ENCODE measurements at regions not wholly inside any gene's neighbourhood (a gene's known extent, or its start where the extent isn't known, plus 50 kb on each side); places are given as distances from the start of the nearest gene placed in this dataset.
"Not testable (repeated sequence)": the region's sequence is repeated elsewhere in the genome, so short reads cannot be mapped to it uniquely, and the experiment has no call there.

- DNase-seq; intact Hi-C loops (cut with DNase I); H3K9me3 ChIP-seq; H3K27ac ChIP-seq; H3K4me1 ChIP-seq; H3K4me3 ChIP-seq (replicated peaks in 1 of 3); H3K36me3 ChIP-seq; H3K27me3 ChIP-seq: not testable (repeated sequence)
- 94% methylated on average over 6 of the region's 6 CpGs for WGBS, 2 donors
Observed at GRCh38 chr9:78172610-78173009, 63.3 kb upstream of the CEP78 start.

GRCh38 chr9:78171651-78172050 lies 64.2 kb upstream of the CEP78 start:
- TF ChIP-seq CTCF (IDR thresholded peaks at IDR 0.05), result no peak
- no peak for TF ChIP-seq POLR2A (IDR thresholded peaks at IDR 0.05)
- Histone ChIP-seq H3K27me3 (no peaks in the 10 kb centered on the region), H3K9me3 (no peaks in the 10 kb centered on the region), H3K36me3 (no peaks in the 10 kb centered on the region), H3K4me3 (replicated peaks in 1 of 3) (no peak overlapping the region), H3K27ac (no peak overlapping the region), H3K4me1 (peaks cover 0 to 12% of the 10 kb centered on the region in 2 donors)
- intact Hi-C loops (cut with DNase I), result no loop called here
- DNase-seq, result no peak
- whole genome bisulfite sequencing, 2 donors, result 96 to 98% methylated on average over 1 of the region's 1 CpG

GRCh38 chr9:78169125-78169524 lies 66.8 kb upstream of the CEP78 start:
- DNase-seq, result no peak
- TF ChIP-seq POLR2A (IDR thresholded peaks at IDR 0.05), result no peak
- TF ChIP-seq CTCF (IDR thresholded peaks at IDR 0.05), result no peak

GRCh38 chr9:78167356-78167755 lies 68.5 kb upstream of the CEP78 start:
- WGBS, 2 donors, result 6 to 20% methylated on average over 2 of the region's 2 CpGs
- Histone ChIP-seq H3K36me3 (no peaks in the 10 kb centered on the region), H3K27me3 (no peaks in the 10 kb centered on the region), H3K4me1 (peaks cover 0 to 12% of the 10 kb centered on the region in 2 donors), H3K4me3 (replicated peaks in 1 of 3) (no peak overlapping the region), H3K27ac (peak overlapping the region in 1 of 3 donors; percentile 59), H3K9me3 (no peaks in the 10 kb centered on the region)
- intact Hi-C loops (cut with DNase I), result no loop called here
- DNase-seq, result peak; percentile 50 to 72
- no peak for TF ChIP-seq POLR2A (IDR thresholded peaks at IDR 0.05)
- no peak for TF ChIP-seq CTCF (IDR thresholded peaks at IDR 0.05)

More at GRCh38 chr9:78169125-78169524, 66.8 kb upstream of the CEP78 start:
- H3K9me3 ChIP-seq, result no peaks in the 10 kb centered on the region
- peaks cover 0 to 12% of the 10 kb centered on the region in 2 donors for H3K4me1 ChIP-seq
- intact Hi-C loops (cut with DNase I), result no loop called here
- H3K36me3 ChIP-seq, result no peaks in the 10 kb centered on the region
- no peak overlapping the region for H3K27ac ChIP-seq
- 92 to 94% methylated on average over 6 of the region's 6 CpGs for WGBS, 2 donors
- no peak overlapping the region for H3K4me3 ChIP-seq (replicated peaks in 1 of 3)
- H3K27me3 ChIP-seq, result no peaks in the 10 kb centered on the region

- no peak overlapping the region for H3K4me3 ChIP-seq (replicated peaks in 1 of 3)
- H3K9me3 ChIP-seq, result no peaks in the 10 kb centered on the region
- no peak for DNase-seq
- WGBS, 2 donors, result 76 to 81% methylated on average over 2 of the region's 2 CpGs
- peaks cover 0 to 12% of the 10 kb centered on the region in 2 donors for H3K4me1 ChIP-seq
- intact Hi-C loops (cut with DNase I), result no loop called here
- H3K27ac ChIP-seq, result no peak overlapping the region
- no peaks in the 10 kb centered on the region for H3K36me3 ChIP-seq
- TF ChIP-seq CTCF (IDR thresholded peaks at IDR 0.05) (no peak), POLR2A (IDR thresholded peaks at IDR 0.05) (no peak)
- no peaks in the 10 kb centered on the region for H3K27me3 ChIP-seq
Observed at GRCh38 chr9:78163834-78164233, 72.0 kb upstream of the CEP78 start.

GRCh38 chr9:78158286-78158685 lies 77.6 kb upstream of the CEP78 start:
- no peak for DNase-seq
- 55 to 58% methylated on average over 1 of the region's 1 CpG for WGBS, 2 donors
- Histone ChIP-seq H3K4me3 (replicated peaks in 1 of 3) (no peak overlapping the region), H3K27ac (no peak overlapping the region), H3K27me3 (no peaks in the 10 kb centered on the region), H3K9me3 (no peaks in the 10 kb centered on the region), H3K36me3 (no peaks in the 10 kb centered on the region), H3K4me1 (no peaks in the 10 kb centered on the region)
- intact Hi-C loops (cut with DNase I), result no loop called here
- no peak for TF ChIP-seq CTCF (IDR thresholded peaks at IDR 0.05)
- TF ChIP-seq POLR2A (IDR thresholded peaks at IDR 0.05), result no peak

Data from thyroid gland (tissue), 4 donors.